CD4-positive, alpha-beta memory T cell (primary cell): ENCODE measurements at regions not wholly inside any gene's neighbourhood (a gene's known extent, or its start where the extent isn't known, plus 50 kb on each side); places are given as distances from the start of the nearest gene placed in this dataset.
A peak's percentile ranks its signal among the peaks of the same experiment; 100 is the strongest.

Experiments
- CTCF ChIA-PET: fragments of 350-600 bp; sonication (Branson Sonifier 250); formaldehyde crosslinking; loops from one replicate; lab custom pipeline; 2021; ENCODE audit warnings: inconsistent platforms; ENCODE audit not compliant: partially characterized antibody; lab: Charles Lee
- POLR2A ChIA-PET: fragments of 350-600 bp; sonication (Branson Sonifier 250); formaldehyde crosslinking; loops from one replicate; lab custom pipeline; 2021; ENCODE audit not compliant: partially characterized antibody; lab: Charles Lee
- DNase-seq, 5 donors: peaks; one replicate each; pipeline versions ENCODE4 v3.0.0 to v3.0.0-alpha.2; 2020 to 2022; ENCODE audit warnings: mixed read lengths in 1 of 5
- H3K27ac ChIP-seq: one replicate; pipeline ENCODE4 v1.7.0; 2013; ENCODE audit warnings: low read depth, low read length
- H3K27me3 ChIP-seq: 2 replicates; pipeline ENCODE4 v1.7.0; 2013; ENCODE audit warnings: mild to moderate bottlenecking, low read length, moderate library complexity; ENCODE audit not compliant: insufficient read depth
- H3K36me3 ChIP-seq: 2 replicates; pipeline ENCODE4 v1.7.0; 2013; ENCODE audit warnings: mild to moderate bottlenecking, low read length, moderate library complexity; ENCODE audit not compliant: insufficient read depth
- H3K4me1 ChIP-seq: 2 replicates; pipeline ENCODE4 v1.7.0; 2013; ENCODE audit warnings: mild to moderate bottlenecking, low read length, moderate library complexity; ENCODE audit not compliant: insufficient read depth
- H3K4me3 ChIP-seq, 2 donors: one replicate each; pipeline ENCODE4 v1.7.0; 2013; ENCODE audit warnings: low read length in 2 of 2, mild to moderate bottlenecking in 1 of 2
- H3K9me3 ChIP-seq, 2 donors: one replicate each; pipeline ENCODE4 v1.7.0; 2013; ENCODE audit warnings: low read length in 2 of 2, control low read depth in 1 of 2; ENCODE audit not compliant: control insufficient read depth in 1 of 2
- H3K27ac Mint-ChIP-seq, 7 donors: one replicate each; pipeline ENCODE4 v1.8.0; 2020 to 2021; ENCODE audit warnings: mixed read lengths in 7 of 7, mild to moderate bottlenecking in 6 of 7, inconsistent platforms in 3 of 7, moderate library complexity in 3 of 7
- H3K27me3 Mint-ChIP-seq, 2 donors: one replicate each; pipeline ENCODE4 v1.8.0; 2020 to 2021; ENCODE audit warnings: mixed read lengths in 2 of 2
- H3K36me3 Mint-ChIP-seq, 2 donors: one replicate each; pipeline ENCODE4 v1.8.0; 2020 to 2021; ENCODE audit warnings: mixed read lengths in 2 of 2, inconsistent platforms in 1 of 2, mild to moderate bottlenecking in 1 of 2
- H3K4me1 Mint-ChIP-seq, 4 donors: one replicate each; pipeline ENCODE4 v1.8.0; 2020 to 2021; ENCODE audit warnings: mixed read lengths in 4 of 4, mild to moderate bottlenecking in 1 of 4
- H3K4me3 Mint-ChIP-seq, 8 donors: one replicate each; pipeline ENCODE4 v1.8.0; 2020 to 2021; ENCODE audit warnings: mixed read lengths in 8 of 8, mild to moderate bottlenecking in 7 of 8, moderate library complexity in 6 of 8, inconsistent platforms in 3 of 8
- H3K9me3 Mint-ChIP-seq, 8 donors: one replicate each; pipeline ENCODE4 v1.8.0; 2020 to 2021; ENCODE audit warnings: mixed read lengths in 8 of 8, mild to moderate bottlenecking in 5 of 8, inconsistent platforms in 3 of 8, moderate library complexity in 1 of 8
- intact Hi-C: fragments of 100-400 bp; cut with micrococcal nuclease; formaldehyde crosslinking; loops from one replicate; pipeline ENCODE4 v1.15.1; 2023

GRCh38 chr3:106589311-106589942 is 720.6 kb upstream of the CBLB start:
- ChIA-PET CTCF (no interaction called here), POLR2A (no interaction called here)
- H3K9me3 ChIP-seq, result no peaks in the 10 kb centered on the region
- H3K9me3 Mint-ChIP-seq, result no peaks in the 10 kb centered on the region
- H3K4me3 Mint-ChIP-seq, result no peak overlapping the region
- H3K27ac ChIP-seq, result no peak overlapping the region
- H3K4me1 ChIP-seq, result no peaks in the 10 kb centered on the region
- peaks cover 0 to 7% (median 2%) of the 10 kb centered on the region in 4 donors for H3K4me1 Mint-ChIP-seq
- no peaks in the 10 kb centered on the region for H3K36me3 ChIP-seq
- no peak for DNase-seq
- no peaks in the 10 kb centered on the region for H3K36me3 Mint-ChIP-seq
- no peak overlapping the region for H3K4me3 ChIP-seq
- H3K27ac Mint-ChIP-seq, result no peak overlapping the region
- H3K27me3 ChIP-seq, result no peaks in the 10 kb centered on the region
- intact Hi-C loops, result no loop called here
- no peaks in the 10 kb centered on the region for H3K27me3 Mint-ChIP-seq

- Mint-ChIP-seq H3K27ac (no peak overlapping the region), H3K4me1 (peaks cover 0 to 7% (median 2%) of the 10 kb centered on the region in 4 donors), H3K4me3 (no peak overlapping the region), H3K36me3 (no peaks in the 10 kb centered on the region), H3K9me3 (no peaks in the 10 kb centered on the region), H3K27me3 (no peaks in the 10 kb centered on the region)
- Histone ChIP-seq H3K36me3 (no peaks in the 10 kb centered on the region), H3K4me3 (no peak overlapping the region), H3K4me1 (no peaks in the 10 kb centered on the region), H3K27me3 (no peaks in the 10 kb centered on the region), H3K27ac (no peak overlapping the region), H3K9me3 (no peaks in the 10 kb centered on the region)
- ChIA-PET CTCF (no interaction called here), POLR2A (no interaction called here)
- intact Hi-C loops, result no loop called here
- DNase-seq, result no peak
These were observed 721.4 kb upstream of the CBLB start for GRCh38 chr3:106590216-106590615.

DNA sequence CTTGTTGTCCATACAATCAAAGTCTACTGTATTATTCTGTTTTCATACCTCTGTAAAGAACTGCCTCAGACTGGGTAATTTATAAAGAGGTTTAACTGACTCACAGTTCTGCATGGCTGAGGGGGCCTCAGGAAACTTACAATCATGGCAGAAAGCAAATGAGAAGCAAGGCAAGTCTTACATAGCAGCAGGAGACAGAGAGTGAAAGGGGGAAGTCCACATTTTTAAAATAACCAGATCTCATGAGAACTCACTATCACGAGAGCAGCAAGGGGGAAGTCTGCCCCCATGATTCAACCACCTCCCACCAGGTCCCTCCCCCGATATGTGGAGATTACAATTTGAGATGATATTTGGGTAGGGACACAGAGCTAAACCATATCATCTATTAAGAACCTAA is 724.6 kb upstream of the CBLB start:
- no peaks in the 10 kb centered on the region for H3K27me3 Mint-ChIP-seq
- no peaks in the 10 kb centered on the region for H3K4me1 ChIP-seq
- H3K9me3 Mint-ChIP-seq, result peaks cover 0 to 5% (median 0%) of the 10 kb centered on the region in 8 donors
- H3K27ac Mint-ChIP-seq, result no peak overlapping the region
- no peak for DNase-seq
- H3K4me1 Mint-ChIP-seq, result peaks cover 0 to 7% (median 2%) of the 10 kb centered on the region in 4 donors
- intact Hi-C loops, result no loop called here
- H3K27ac ChIP-seq, result no peak overlapping the region
- H3K36me3 ChIP-seq, result no peaks in the 10 kb centered on the region
- H3K36me3 Mint-ChIP-seq, result no peaks in the 10 kb centered on the region
- H3K27me3 ChIP-seq, result no peaks in the 10 kb centered on the region
- ChIA-PET POLR2A (no interaction called here), CTCF (interaction anchor here (2.0 kb wide), 1 partner anchor 16 kb away, joined by 6 read pairs; no protein-coding TSS in a partner anchor)
- H3K9me3 ChIP-seq, result no peaks in the 10 kb centered on the region
- no peak overlapping the region for H3K4me3 Mint-ChIP-seq
- H3K4me3 ChIP-seq, result no peak overlapping the region

DNA sequence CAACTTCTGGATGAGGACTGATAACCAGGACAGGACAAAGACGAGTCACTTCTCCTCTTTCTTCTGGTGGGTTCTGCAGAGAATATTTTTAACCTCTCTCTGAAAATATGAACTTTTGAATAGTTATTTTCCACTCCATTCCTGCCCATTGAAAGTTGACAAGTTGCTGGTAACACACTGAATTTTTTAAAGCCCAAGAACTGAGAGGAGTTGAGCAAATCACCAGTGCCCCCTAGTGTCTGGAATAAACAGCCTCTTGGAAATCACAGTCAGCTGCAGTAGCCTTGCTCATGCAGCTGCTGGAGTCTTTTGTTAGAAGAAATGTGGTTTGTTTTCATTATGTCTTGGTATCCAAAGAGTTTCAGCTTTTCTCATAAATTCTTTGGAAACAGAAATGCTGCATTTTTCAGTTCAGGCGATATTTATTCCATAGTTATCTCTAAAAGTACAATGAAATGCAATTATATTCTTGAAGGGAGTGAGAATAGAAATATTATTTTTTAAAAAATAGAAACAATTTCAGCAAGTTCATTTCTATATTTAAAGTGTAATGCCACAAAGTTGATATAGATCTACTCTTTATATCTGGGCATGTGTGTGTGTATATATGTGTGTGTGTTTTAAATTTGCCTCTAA is 741.0 kb upstream of the CBLB start:
- Histone ChIP-seq H3K4me3 (no peak overlapping the region), H3K4me1 (no peaks in the 10 kb centered on the region), H3K9me3 (no peaks in the 10 kb centered on the region), H3K27me3 (no peaks in the 10 kb centered on the region), H3K36me3 (no peaks in the 10 kb centered on the region), H3K27ac (no peak overlapping the region)
- peak; percentile 58 to 73 (median 68) for DNase-seq
- no peak overlapping the region for H3K27ac Mint-ChIP-seq
- intact Hi-C loops, result loop anchor here (1.0 to 10.0 kb wide), 5 partner anchors 525 to 1240 kb away; no protein-coding TSS in a partner anchor
- ChIA-PET POLR2A (interaction anchor here (1.1 kb wide), 1 partner anchor 923 kb away, joined by 4 read pairs; no protein-coding TSS in a partner anchor), CTCF (interaction anchor here (0.6 to 5.5 kb wide), 24 partner anchors 8 to 1240 kb away, joined by 3 to 47 read pairs (median 4); no protein-coding TSS in a partner anchor)
- H3K36me3 Mint-ChIP-seq, result peaks cover 0 to 4% of the 10 kb centered on the region in 2 donors
- H3K9me3 Mint-ChIP-seq, result peaks cover 2 to 15% (median 9%) of the 10 kb centered on the region in 8 donors
- H3K4me3 Mint-ChIP-seq, result no peak overlapping the region
- peaks cover 0 to 1% of the 10 kb centered on the region in 2 donors for H3K27me3 Mint-ChIP-seq
- H3K4me1 Mint-ChIP-seq, result peaks cover 1 to 6% (median 4%) of the 10 kb centered on the region in 4 donors

- no peak overlapping the region for H3K4me3 Mint-ChIP-seq
- H3K4me1 ChIP-seq, result no peaks in the 10 kb centered on the region
- H3K27me3 ChIP-seq, result no peaks in the 10 kb centered on the region
- DNase-seq, result no peak
- intact Hi-C loops, result no loop called here
- ChIA-PET CTCF (interaction anchor here (0.6 to 5.5 kb wide), 20 partner anchors 7 to 1240 kb away, joined by 3 to 47 read pairs (median 5); no protein-coding TSS in a partner anchor), POLR2A (interaction anchor here (1.1 kb wide), 1 partner anchor 924 kb away, joined by 4 read pairs; no protein-coding TSS in a partner anchor)
- H3K27ac ChIP-seq, result no peak overlapping the region
- no peaks in the 10 kb centered on the region for H3K36me3 ChIP-seq
- peaks cover 1 to 6% (median 4%) of the 10 kb centered on the region in 4 donors for H3K4me1 Mint-ChIP-seq
- H3K27ac Mint-ChIP-seq, result no peak overlapping the region
- H3K9me3 ChIP-seq, result no peaks in the 10 kb centered on the region
- no peak overlapping the region for H3K4me3 ChIP-seq
- H3K36me3 Mint-ChIP-seq, result peaks cover 0 to 4% of the 10 kb centered on the region in 2 donors
- H3K27me3 Mint-ChIP-seq, result peaks cover 0 to 1% of the 10 kb centered on the region in 2 donors
- peaks cover 2 to 15% (median 9%) of the 10 kb centered on the region in 8 donors for H3K9me3 Mint-ChIP-seq
These were observed 741.6 kb upstream of the CBLB start for GRCh38 chr3:106610362-106610959.

GRCh38 chr3:106611116-106611515 is 742.3 kb upstream of the CBLB start:
- peaks cover 0 to 1% of the 10 kb centered on the region in 2 donors for H3K27me3 Mint-ChIP-seq
- peak overlapping the region in 1 of 7 donors; percentile 43 for H3K27ac Mint-ChIP-seq
- Histone ChIP-seq H3K36me3 (no peaks in the 10 kb centered on the region), H3K27ac (no peak overlapping the region), H3K27me3 (no peaks in the 10 kb centered on the region), H3K9me3 (no peaks in the 10 kb centered on the region), H3K4me3 (no peak overlapping the region), H3K4me1 (no peaks in the 10 kb centered on the region)
- ChIA-PET CTCF (interaction anchor here (5.5 kb wide), 1 partner anchor 923 kb away, joined by 47 read pairs; no protein-coding TSS in a partner anchor), POLR2A (no interaction called here)
- H3K4me1 Mint-ChIP-seq, result peaks cover 1 to 6% (median 4%) of the 10 kb centered on the region in 4 donors
- intact Hi-C loops, result no loop called here
- H3K4me3 Mint-ChIP-seq, result no peak overlapping the region
- DNase-seq, result no peak
- peaks cover 2 to 15% (median 9%) of the 10 kb centered on the region in 8 donors for H3K9me3 Mint-ChIP-seq
- H3K36me3 Mint-ChIP-seq, result peaks cover 0 to 4% of the 10 kb centered on the region in 2 donors

DNA sequence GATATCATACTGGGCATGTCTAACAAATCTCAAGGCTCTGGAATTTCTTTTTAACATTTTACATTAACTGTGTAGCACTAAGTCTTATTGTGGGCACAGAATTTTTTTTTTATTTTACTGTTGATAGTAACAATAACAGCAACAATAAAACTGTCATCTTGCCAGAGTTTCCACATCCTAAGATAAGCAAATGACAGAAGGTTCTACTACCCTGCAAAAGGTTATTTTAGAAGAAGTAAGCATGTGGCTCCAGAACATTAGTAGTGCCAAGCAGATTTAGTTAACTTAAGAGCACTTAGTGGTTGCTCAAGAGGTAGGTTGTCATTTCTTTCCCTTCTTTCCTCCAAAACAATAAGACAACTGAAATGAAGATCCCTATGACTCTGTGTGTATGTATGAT is 743.0 kb upstream of the CBLB start:
- Mint-ChIP-seq H3K9me3 (peaks cover 2 to 15% (median 9%) of the 10 kb centered on the region in 8 donors), H3K27ac (no peak overlapping the region), H3K4me1 (peaks cover 1 to 6% (median 4%) of the 10 kb centered on the region in 4 donors), H3K36me3 (peaks cover 0 to 4% of the 10 kb centered on the region in 2 donors), H3K27me3 (peaks cover 0 to 1% of the 10 kb centered on the region in 2 donors), H3K4me3 (no peak overlapping the region)
- no peaks in the 10 kb centered on the region for H3K4me1 ChIP-seq
- no peaks in the 10 kb centered on the region for H3K27me3 ChIP-seq
- H3K27ac ChIP-seq, result no peak overlapping the region
- no peak for DNase-seq
- CTCF ChIA-PET, result interaction anchor here (5.5 kb wide), 1 partner anchor 923 kb away, joined by 47 read pairs; no protein-coding TSS in a partner anchor
- H3K9me3 ChIP-seq, result no peaks in the 10 kb centered on the region
- intact Hi-C loops, result no loop called here
- POLR2A ChIA-PET, result no interaction called here
- H3K36me3 ChIP-seq, result no peaks in the 10 kb centered on the region
- H3K4me3 ChIP-seq, result no peak overlapping the region
